GM13977 (cell line): ENCODE measurements at regions not wholly inside any gene's neighbourhood (a gene's known extent, or its start where the extent isn't known, plus 50 kb on each side); places are given as distances from the start of the nearest gene placed in this dataset.

ENCODE experiments used
- DNase-seq: peaks from one replicate; pipeline ENCODE4 v3.0.0; 2012; ENCODE audit warnings: low spot score
- in situ Hi-C: fragments of 300-500 bp; cut with MboI; formaldehyde crosslinking; loops from one replicate; pipeline ENCODE4 v1.12.0; 2022; ENCODE audit warnings: low sequenced_read_pairs, low pct_unique_long_range_greater_than_20kb, mixed read lengths, inconsistent platforms; ENCODE audit not compliant: unreplicated experiment
- TF ChIP-seq, protein P1 (sequence below): IDR thresholded peaks from 2 replicates; pipeline ENCODE4 v1.5.1; 2012; ENCODE audit warnings: mild to moderate bottlenecking, control low read depth; ENCODE audit not compliant: insufficient read depth; ENCODE audit errors: extremely low read depth, missing control alignments

DNA sequence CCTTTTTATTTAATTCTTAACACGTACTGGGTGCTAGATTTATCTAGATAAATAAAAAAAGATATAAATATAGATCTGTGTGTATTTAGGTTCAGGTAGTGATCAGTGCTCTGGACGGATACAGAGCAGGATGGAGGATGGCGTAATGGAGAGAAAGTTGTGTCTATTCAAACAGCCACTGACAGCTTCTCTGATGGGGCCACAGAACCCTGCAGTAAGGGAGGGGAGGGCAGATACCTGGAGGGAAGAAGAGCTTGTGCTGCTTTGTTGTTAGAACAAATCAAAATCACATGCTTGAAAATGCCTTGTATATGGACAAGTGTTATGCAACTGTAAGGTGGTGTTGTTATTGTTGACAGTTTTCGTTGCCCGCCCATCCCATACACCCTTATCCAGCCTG is 170.2 kb downstream of the UTP18 start:
- in situ Hi-C loops = no loop called here
- DNase-seq = no peak
- TF ChIP-seq, protein P1, sequence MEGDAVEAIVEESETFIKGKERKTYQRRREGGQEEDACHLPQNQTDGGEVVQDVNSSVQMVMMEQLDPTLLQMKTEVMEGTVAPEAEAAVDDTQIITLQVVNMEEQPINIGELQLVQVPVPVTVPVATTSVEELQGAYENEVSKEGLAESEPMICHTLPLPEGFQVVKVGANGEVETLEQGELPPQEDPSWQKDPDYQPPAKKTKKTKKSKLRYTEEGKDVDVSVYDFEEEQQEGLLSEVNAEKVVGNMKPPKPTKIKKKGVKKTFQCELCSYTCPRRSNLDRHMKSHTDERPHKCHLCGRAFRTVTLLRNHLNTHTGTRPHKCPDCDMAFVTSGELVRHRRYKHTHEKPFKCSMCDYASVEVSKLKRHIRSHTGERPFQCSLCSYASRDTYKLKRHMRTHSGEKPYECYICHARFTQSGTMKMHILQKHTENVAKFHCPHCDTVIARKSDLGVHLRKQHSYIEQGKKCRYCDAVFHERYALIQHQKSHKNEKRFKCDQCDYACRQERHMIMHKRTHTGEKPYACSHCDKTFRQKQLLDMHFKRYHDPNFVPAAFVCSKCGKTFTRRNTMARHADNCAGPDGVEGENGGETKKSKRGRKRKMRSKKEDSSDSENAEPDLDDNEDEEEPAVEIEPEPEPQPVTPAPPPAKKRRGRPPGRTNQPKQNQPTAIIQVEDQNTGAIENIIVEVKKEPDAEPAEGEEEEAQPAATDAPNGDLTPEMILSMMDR = no peak

DNA sequence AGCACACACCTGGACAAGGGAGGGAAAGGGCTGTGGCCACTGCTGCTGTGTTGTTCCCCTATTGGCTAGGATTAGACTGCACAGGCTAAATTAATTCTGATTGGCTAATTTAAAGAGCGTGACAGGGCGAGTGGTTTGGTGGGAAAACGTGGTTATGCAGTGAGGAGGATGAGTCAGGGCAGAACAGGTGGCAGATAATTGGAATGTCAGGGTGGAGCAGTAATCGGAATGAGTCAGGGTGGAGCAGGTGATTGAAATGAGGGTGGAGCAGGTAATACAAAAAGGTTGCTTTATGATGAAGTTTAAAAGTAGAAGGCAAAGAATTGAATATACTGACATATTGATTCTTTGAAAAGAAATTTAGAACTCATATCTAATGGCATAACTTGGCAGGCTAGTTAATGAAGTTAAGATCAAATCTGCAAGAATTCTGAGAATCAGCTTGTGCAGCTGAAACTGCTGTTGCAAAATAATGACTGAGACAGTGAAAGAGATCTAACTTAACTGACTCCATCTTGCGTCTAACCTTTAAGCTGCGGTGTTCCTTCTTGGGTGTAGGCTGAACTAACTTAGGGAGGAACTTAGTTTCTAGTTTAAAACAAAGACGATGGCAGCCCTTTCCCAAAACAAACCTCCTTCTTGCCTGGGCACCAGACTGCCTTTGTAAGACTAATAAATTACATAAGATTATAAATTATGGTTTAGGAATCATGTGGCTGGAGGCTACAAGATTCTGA is 174.3 kb downstream of the UTP18 start:
- DNase-seq = no peak
- in situ Hi-C loops = no loop called here
- TF ChIP-seq, protein P1 = no peak

GRCh38 chr17:51435171-51435552 is 174.8 kb downstream of the UTP18 start:
- TF ChIP-seq, protein P1 = no peak
- DNase-seq = no peak
- in situ Hi-C loops = no loop called here

- in situ Hi-C loops = no loop called here
- peak; percentile 29 for DNase-seq
- TF ChIP-seq, protein P1 = peak; percentile 60
Measured at GRCh38 chr17:51435641-51436091, 175.3 kb downstream of the UTP18 start.

- no peak for DNase-seq
- in situ Hi-C loops = no loop called here
- TF ChIP-seq, protein P1 = no peak
Measured at GRCh38 chr17:51439395-51440229, 179.3 kb downstream of the UTP18 start.

- TF ChIP-seq, protein P1 = no peak
- in situ Hi-C loops = no loop called here
- no peak for DNase-seq
Measured at GRCh38 chr17:51441431-51441830, 181.1 kb downstream of the UTP18 start.
